ENCODE measurements at regions not wholly inside any gene's neighbourhood (a gene's known extent, or its start where the extent isn't known, plus 50 kb on each side); places are given as distances from the start of the nearest gene placed in this dataset.
"Not testable (repeated sequence)": the region's sequence is repeated elsewhere in the genome, so short reads cannot be mapped to it uniquely, and the experiment has no call there.

DNA sequence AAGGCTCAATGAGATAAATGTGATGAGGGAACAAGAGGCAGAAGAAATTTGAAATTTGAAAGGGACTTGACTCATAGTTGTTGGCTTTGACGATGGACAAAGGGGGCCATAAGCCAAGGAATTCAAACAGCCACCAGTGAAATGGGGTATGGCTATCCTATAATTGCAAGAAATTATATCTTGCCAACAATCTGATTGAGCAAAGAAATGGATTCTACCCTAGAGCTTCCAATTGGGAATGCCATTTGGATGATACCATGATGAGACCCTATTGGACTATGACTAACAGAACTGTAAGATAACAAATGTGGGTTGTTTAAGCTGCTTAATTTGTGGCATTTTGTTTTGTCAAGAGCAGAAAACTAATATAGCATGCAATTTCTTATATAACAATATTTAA lies 270.1 kb upstream of the ARSJ start:
- peaks cover 0 to 5% (median 0%) of the 10 kb centered on the region in 4 donors for H3K4me1 ChIP-seq
- H3K36me3 ChIP-seq: no peaks in the 10 kb centered on the region
- H3K27ac ChIP-seq: no peak overlapping the region
- intact Hi-C loops (cut with DNase I; ENCODE audit: low total_unique reads): no loop called here
- TF ChIP-seq CTCF (IDR thresholded peaks at IDR 0.05): no peak
- H3K9me3 ChIP-seq: no peaks in the 10 kb centered on the region
- no peak overlapping the region for H3K4me3 ChIP-seq
- H3K27me3 ChIP-seq: no peaks in the 10 kb centered on the region
- no peak for DNase-seq

- TF ChIP-seq CTCF (IDR thresholded peaks at IDR 0.05): no peak
- Histone ChIP-seq H3K9me3 (no peaks in the 10 kb centered on the region), H3K4me3 (no peak overlapping the region), H3K36me3 (no peaks in the 10 kb centered on the region), H3K27ac (no peak overlapping the region), H3K4me1 (peaks cover 0 to 5% (median 0%) of the 10 kb centered on the region in 4 donors), H3K27me3 (no peaks in the 10 kb centered on the region)
- intact Hi-C loops (cut with DNase I; ENCODE audit: low total_unique reads): no loop called here
- DNase-seq: no peak
Measured at GRCh38 chr4:114249976-114250375, 270.5 kb upstream of the ARSJ start.

DNA sequence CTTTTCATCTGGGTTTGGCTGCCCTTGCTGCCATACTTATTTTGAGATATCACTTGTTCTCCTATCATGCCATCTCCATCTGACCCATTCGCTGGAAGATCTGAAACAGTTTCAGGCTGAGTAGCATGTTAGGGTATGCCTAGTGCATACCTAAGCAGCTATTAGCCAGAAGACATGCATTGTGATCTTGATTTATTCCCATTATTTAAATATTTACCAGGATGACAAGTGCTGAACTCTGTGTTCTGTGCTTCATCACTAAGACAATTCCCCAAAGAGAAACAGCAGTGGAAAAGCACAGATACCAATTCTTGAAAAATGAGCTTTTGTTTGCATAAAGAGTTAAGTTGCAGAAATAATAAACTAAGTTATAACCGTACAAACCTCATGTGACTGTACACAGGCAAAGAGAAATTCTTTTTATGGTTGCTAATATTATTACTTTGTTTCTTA lies 271.0 kb upstream of the ARSJ start:
- DNase-seq: no peak
- no peaks in the 10 kb centered on the region for H3K27me3 ChIP-seq
- no peaks in the 10 kb centered on the region for H3K36me3 ChIP-seq
- H3K9me3 ChIP-seq: no peaks in the 10 kb centered on the region
- H3K4me3 ChIP-seq: no peak overlapping the region
- no peak for TF ChIP-seq CTCF (IDR thresholded peaks at IDR 0.05)
- H3K4me1 ChIP-seq: peaks cover 0 to 5% (median 0%) of the 10 kb centered on the region in 4 donors
- no peak overlapping the region for H3K27ac ChIP-seq
- intact Hi-C loops (cut with DNase I; ENCODE audit: low total_unique reads): no loop called here

DNA sequence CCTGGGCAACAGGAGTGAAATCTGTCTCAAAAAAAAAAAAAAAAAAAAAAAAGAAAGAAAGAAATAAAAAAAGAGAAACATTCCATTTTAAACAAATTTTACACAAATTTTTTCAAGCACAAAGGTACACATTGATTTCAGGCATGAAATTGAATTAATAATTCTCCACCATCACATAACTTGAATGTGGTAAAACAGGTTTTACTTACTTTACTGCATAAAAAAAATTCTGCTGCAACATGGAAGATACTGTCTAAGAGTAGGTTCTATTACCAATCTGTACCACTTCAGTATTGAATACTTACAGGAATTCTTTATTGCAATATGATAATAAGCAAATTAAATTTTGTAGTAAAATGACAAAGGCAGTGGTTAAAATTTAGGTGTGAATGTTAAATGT lies 271.6 kb upstream of the ARSJ start:
- intact Hi-C loops (cut with DNase I; ENCODE audit: low total_unique reads): no loop called here
- Histone ChIP-seq H3K4me3 (no peak overlapping the region), H3K9me3 (no peaks in the 10 kb centered on the region), H3K27ac (no peak overlapping the region), H3K4me1 (peaks cover 0 to 5% (median 0%) of the 10 kb centered on the region in 4 donors), H3K27me3 (no peaks in the 10 kb centered on the region), H3K36me3 (no peaks in the 10 kb centered on the region)
- DNase-seq: no peak
- no peak for TF ChIP-seq CTCF (IDR thresholded peaks at IDR 0.05)

GRCh38 chr4:114252499-114252898 lies 273.1 kb upstream of the ARSJ start:
- no peak for TF ChIP-seq CTCF (IDR thresholded peaks at IDR 0.05)
- no peak overlapping the region for H3K4me3 ChIP-seq
- intact Hi-C loops (cut with DNase I; ENCODE audit: low total_unique reads): no loop called here
- no peak overlapping the region for H3K27ac ChIP-seq
- H3K4me1 ChIP-seq: peaks cover 0 to 5% (median 0%) of the 10 kb centered on the region in 4 donors
- no peak for DNase-seq
- H3K9me3 ChIP-seq: no peaks in the 10 kb centered on the region
- no peaks in the 10 kb centered on the region for H3K27me3 ChIP-seq
- no peaks in the 10 kb centered on the region for H3K36me3 ChIP-seq

DNA sequence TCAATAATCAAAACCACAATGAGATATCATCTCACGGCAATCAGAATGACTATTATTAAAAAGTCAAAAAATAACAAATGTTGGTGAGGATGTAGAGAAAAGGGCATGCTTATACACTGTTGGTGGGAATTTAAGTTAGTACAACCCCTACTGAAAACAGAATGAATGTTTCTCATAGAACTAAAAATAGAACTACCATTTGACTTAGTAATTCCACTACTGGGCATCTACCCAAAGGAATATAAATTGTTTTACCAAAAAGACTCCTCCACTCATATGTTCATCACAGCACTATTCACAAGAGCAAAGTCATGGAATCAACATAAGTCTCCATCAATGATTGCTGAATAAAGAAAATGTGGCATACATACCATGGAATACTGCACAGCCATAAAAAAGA lies 278.1 kb upstream of the ARSJ start:
- Histone ChIP-seq H3K9me3 (no peaks in the 10 kb centered on the region), H3K36me3 (no peaks in the 10 kb centered on the region), H3K4me1 (no peaks in the 10 kb centered on the region), H3K4me3 (no peak overlapping the region), H3K27ac (peak overlapping the region in 1 of 2 donors; percentile 49), H3K27me3 (no peaks in the 10 kb centered on the region)
- no peak for TF ChIP-seq CTCF (IDR thresholded peaks at IDR 0.05)
- DNase-seq: no peak
- intact Hi-C loops (cut with DNase I; ENCODE audit: low total_unique reads): no loop called here

- H3K36me3 ChIP-seq; H3K9me3 ChIP-seq; H3K27ac ChIP-seq; H3K27me3 ChIP-seq; intact Hi-C loops (cut with DNase I; ENCODE audit: low total_unique reads); H3K4me3 ChIP-seq; DNase-seq: not testable (repeated sequence)
- peaks cover 0 to 16% (median 2%) of the 10 kb centered on the region in 4 donors for H3K4me1 ChIP-seq
Measured at GRCh38 chr4:114262421-114262820, 283.0 kb upstream of the ARSJ start.

All from tibial artery (tissue), 4 donors.